GM18870 (cell line): ENCODE measurements at regions not wholly inside any gene's neighbourhood (a gene's known extent, or its start where the extent isn't known, plus 50 kb on each side); places are given as distances from the start of the nearest gene placed in this dataset.
"Not testable (repeated sequence)": the region's sequence is repeated elsewhere in the genome, so short reads cannot be mapped to it uniquely, and the experiment has no call there.

ENCODE experiments used
- ATAC-seq: cut with Tn5 transposase; IDR thresholded peaks from one replicate; pipeline ENCODE4 v1.9.1; 2021; ENCODE audit warnings: moderate library complexity; ENCODE audit not compliant: unreplicated experiment

GRCh38 chr9:32015795-32016194 is 368.6 kb upstream of the ACO1 start:
- no peak for ATAC-seq

- no peak for ATAC-seq
Measured at GRCh38 chr9:32045513-32045912, 338.9 kb upstream of the ACO1 start.

GRCh38 chr9:32067261-32067660 is 317.2 kb upstream of the ACO1 start:
- no peak for ATAC-seq

GRCh38 chr9:32069169-32069813 is 315.2 kb upstream of the ACO1 start:
- peak; percentile 66 for ATAC-seq

GRCh38 chr9:32069969-32070368 is 314.5 kb upstream of the ACO1 start:
- ATAC-seq = no peak

GRCh38 chr9:32072570-32072969 is 311.9 kb upstream of the ACO1 start:
- ATAC-seq = no peak

- no peak for ATAC-seq
Measured at GRCh38 chr9:32092031-32092430, 292.4 kb upstream of the ACO1 start.

GRCh38 chr9:32117291-32117690 is 267.2 kb upstream of the ACO1 start:
- no peak for ATAC-seq

GRCh38 chr9:32128546-32128945 is 255.9 kb upstream of the ACO1 start:
- no peak for ATAC-seq

- not testable (repeated sequence) for ATAC-seq
Measured at GRCh38 chr9:32130709-32131108, 253.7 kb upstream of the ACO1 start.

GRCh38 chr9:32136700-32137339 is 247.6 kb upstream of the ACO1 start:
- no peak for ATAC-seq

- ATAC-seq = no peak
Measured at GRCh38 chr9:32142074-32142473, 242.4 kb upstream of the ACO1 start.

- not testable (repeated sequence) for ATAC-seq
Measured at GRCh38 chr9:32148553-32148952, 235.9 kb upstream of the ACO1 start.

GRCh38 chr9:32161209-32161608 is 223.2 kb upstream of the ACO1 start:
- ATAC-seq = peak; percentile 7

GRCh38 chr9:32161720-32162119 is 222.7 kb upstream of the ACO1 start:
- ATAC-seq = peak; percentile 76

- not testable (repeated sequence) for ATAC-seq
Measured at GRCh38 chr9:32166316-32166715, 218.1 kb upstream of the ACO1 start.

- no peak for ATAC-seq
Measured at GRCh38 chr9:32171339-32171738, 213.1 kb upstream of the ACO1 start.

GRCh38 chr9:32172256-32172655 is 212.2 kb upstream of the ACO1 start:
- ATAC-seq = no peak

GRCh38 chr9:32177396-32177795 is 207.0 kb upstream of the ACO1 start:
- no peak for ATAC-seq

- no peak for ATAC-seq
Measured at GRCh38 chr9:32180597-32180996, 203.8 kb upstream of the ACO1 start.

- ATAC-seq = no peak
Measured at GRCh38 chr9:32200241-32200640, 184.2 kb upstream of the ACO1 start.

GRCh38 chr9:32200896-32201295 is 183.5 kb upstream of the ACO1 start:
- no peak for ATAC-seq

GRCh38 chr9:32209164-32209563 is 175.3 kb upstream of the ACO1 start:
- ATAC-seq = not testable (repeated sequence)
